HL-60 (cell line): ENCODE measurements at regions not wholly inside any gene's neighbourhood (a gene's known extent, or its start where the extent isn't known, plus 50 kb on each side); places are given as distances from the start of the nearest gene placed in this dataset.

Experiments
- DNase-seq, 2 experiments: peaks; one replicate each; pipeline ENCODE4 v3.0.0-alpha.2; 2010 to 2020; ENCODE audit warnings: low read depth in 1 of 2, low spot score in 1 of 2
- H3K27ac ChIP-seq: fragments of 250-450 bp; sonication (Bioruptor Pico); replicated peaks from 2 replicates; pipeline ENCODE4 v1.5.1; 2020; ENCODE audit warnings: mild to moderate bottlenecking, moderate library complexity
- H3K27me3 ChIP-seq: fragments of 250-450 bp; sonication (Bioruptor Pico); 2 replicates; pipeline ENCODE4 v1.5.1; 2021; ENCODE audit warnings: mild to moderate bottlenecking, moderate library complexity; ENCODE audit not compliant: insufficient read depth, poor library complexity, severe bottlenecking
- H3K4me3 ChIP-seq: replicated peaks from 2 replicates; pipeline ENCODE4 v1.5.1; 2011; ENCODE audit warnings: mild to moderate bottlenecking, control low read depth, low read length; ENCODE audit not compliant: insufficient read depth
- GABPA ChIP-seq: IDR thresholded peaks from 2 replicates; pipeline ENCODE4 v1.6.1; 2012; ENCODE audit warnings: low read depth
- POLR2AphosphoS5 ChIP-seq: IDR thresholded peaks from 2 replicates; pipeline ENCODE4 v1.6.1; 2012; ENCODE audit warnings: low read depth
- REST ChIP-seq: IDR thresholded peaks from 2 replicates; pipeline ENCODE4 v1.6.1; 2012; ENCODE audit warnings: low read depth; ENCODE audit not compliant: insufficient replicate concordance
- SPI1 ChIP-seq: IDR thresholded peaks from 2 replicates; pipeline ENCODE4 v1.6.1; 2012; ENCODE audit warnings: low read depth, mild to moderate bottlenecking, borderline replicate concordance
- TF ChIP-seq, protein P1 (sequence below): IDR thresholded peaks from one replicate; pipeline ENCODE4 v1.5.1; 2011; ENCODE audit warnings: low read length, control low read depth, inconsistent platforms; ENCODE audit not compliant: insufficient read depth

- TF ChIP-seq SPI1 (no peak), POLR2AphosphoS5 (no peak), REST (no peak), GABPA (no peak)
- TF ChIP-seq, protein P1, sequence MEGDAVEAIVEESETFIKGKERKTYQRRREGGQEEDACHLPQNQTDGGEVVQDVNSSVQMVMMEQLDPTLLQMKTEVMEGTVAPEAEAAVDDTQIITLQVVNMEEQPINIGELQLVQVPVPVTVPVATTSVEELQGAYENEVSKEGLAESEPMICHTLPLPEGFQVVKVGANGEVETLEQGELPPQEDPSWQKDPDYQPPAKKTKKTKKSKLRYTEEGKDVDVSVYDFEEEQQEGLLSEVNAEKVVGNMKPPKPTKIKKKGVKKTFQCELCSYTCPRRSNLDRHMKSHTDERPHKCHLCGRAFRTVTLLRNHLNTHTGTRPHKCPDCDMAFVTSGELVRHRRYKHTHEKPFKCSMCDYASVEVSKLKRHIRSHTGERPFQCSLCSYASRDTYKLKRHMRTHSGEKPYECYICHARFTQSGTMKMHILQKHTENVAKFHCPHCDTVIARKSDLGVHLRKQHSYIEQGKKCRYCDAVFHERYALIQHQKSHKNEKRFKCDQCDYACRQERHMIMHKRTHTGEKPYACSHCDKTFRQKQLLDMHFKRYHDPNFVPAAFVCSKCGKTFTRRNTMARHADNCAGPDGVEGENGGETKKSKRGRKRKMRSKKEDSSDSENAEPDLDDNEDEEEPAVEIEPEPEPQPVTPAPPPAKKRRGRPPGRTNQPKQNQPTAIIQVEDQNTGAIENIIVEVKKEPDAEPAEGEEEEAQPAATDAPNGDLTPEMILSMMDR = no peak
- H3K27me3 ChIP-seq = no peaks in the 10 kb centered on the region
- no peak for DNase-seq
- no peak overlapping the region for H3K27ac ChIP-seq
- H3K4me3 ChIP-seq = no peak overlapping the region
Measured at GRCh38 chr11:70498976-70499801, 100.9 kb downstream of the CTTN start.

DNA sequence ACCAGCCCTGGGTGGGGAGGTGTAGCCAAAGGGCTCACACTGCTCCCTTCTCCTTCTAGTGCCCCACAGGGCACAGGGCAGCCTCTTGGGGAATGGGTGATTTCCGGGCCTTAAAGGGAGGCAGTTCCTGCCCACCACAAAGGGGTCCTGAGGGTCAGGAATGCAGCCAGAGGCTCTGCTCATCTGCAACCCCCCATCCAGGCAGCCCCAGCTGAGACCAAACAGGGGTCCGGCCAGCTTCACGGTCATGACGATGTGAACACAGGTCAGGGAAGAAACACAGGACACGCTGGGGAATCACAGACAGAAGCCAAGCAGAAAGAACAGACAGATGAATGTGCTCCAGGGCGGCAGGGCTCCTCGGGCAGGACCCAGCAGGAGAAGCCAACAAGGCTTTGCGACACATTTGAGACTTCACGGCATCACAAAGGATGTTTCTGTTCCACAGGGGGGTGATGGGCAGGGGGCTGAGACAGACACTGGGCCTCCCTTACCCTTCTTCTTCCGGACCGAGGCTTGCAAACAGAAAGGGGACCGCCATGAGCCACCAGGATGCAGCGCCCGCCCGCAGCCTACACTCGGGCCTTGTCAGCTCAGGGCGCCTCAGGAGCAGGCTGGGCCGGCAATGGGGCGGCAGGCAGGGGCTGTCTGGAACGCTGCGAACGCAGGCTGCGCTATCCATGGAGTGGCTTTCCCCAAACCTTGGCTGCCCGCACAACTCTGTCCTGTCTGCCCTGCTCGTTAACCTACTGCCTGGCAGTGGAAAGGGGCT is 101.9 kb downstream of the CTTN start:
- H3K4me3 ChIP-seq = no peak overlapping the region
- DNase-seq = no peak
- no peak overlapping the region for H3K27ac ChIP-seq
- H3K27me3 ChIP-seq = no peaks in the 10 kb centered on the region
- TF ChIP-seq REST (no peak), POLR2AphosphoS5 (no peak), GABPA (no peak), SPI1 (no peak)
- TF ChIP-seq, protein P1 = no peak

DNA sequence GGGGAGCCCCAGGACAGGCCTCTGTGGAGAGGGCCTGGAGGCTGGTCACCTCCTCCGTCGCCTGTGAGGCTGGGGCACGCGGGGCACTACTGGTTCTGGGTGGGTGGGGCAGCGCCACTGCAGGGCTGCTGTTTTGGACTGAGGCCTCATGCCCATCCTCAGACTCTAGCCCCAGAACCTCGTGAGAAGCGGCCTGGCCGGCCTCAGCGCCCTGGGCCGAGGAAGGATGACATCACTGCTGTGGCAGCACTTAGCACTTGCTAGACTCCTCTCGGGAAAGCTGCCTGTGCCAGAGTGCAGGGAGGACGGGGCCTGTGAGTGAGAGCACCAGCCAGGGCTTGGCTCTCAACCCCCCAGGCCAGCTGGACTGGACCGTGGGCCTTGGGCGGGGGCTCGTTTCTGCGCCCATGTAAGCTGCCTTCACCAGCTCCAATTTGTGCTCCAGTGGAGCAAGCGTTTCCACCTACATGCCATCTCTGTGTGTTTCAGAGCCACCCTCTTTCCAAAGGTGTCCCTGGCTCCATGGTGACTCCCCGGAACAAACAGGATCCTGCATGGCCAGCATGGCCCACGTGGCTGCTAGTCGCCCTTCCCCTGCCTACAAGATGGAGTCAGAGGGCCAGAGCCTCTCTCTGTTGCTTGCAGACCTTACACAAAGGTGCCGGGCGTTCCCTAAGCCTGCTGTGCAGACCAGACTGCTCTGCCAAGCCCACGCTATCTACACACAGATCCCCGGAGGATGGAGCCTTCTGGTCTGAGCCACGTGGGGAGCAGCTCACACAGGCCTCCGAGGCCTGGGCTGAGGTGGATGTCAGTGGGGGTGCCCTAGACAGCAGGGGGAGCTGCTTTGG is 102.9 kb downstream of the CTTN start:
- no peak overlapping the region for H3K27ac ChIP-seq
- DNase-seq = no peak
- H3K4me3 ChIP-seq = no peak overlapping the region
- no peaks in the 10 kb centered on the region for H3K27me3 ChIP-seq
- TF ChIP-seq REST = no peak
- TF ChIP-seq GABPA = no peak
- no peak for TF ChIP-seq POLR2AphosphoS5
- TF ChIP-seq, protein P1 = no peak
- TF ChIP-seq SPI1 = no peak
